ENCODE measurements at regions not wholly inside any gene's neighbourhood (a gene's known extent, or its start where the extent isn't known, plus 50 kb on each side); places are given as distances from the start of the nearest gene placed in this dataset.

DNA sequence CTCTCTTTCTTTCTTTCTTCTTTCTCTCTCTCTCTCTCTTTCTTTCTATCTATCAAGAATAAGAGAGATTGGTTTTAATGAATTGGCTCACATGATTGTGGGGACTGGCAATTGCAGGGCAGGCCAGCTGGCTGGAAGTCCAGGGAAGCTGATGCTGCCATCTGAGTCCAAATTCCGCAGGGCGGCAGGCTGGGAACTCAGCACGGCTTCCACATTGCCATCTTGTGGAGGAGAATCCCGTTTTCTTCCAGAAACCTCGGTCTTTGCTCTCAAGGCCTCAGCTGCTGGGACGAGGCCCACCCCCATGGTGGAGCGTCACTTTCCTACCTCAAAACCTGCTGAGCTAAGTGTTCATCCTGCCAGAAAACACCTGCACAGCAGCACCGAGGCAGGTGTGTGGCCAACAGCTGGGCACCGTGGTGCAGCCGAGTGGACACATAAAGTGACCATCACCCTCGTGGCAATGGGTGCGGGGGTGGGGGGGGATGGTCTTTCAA lies 58.8 kb upstream of the SLCO4A1 start:
- no peak for DNase-seq

- no peak for DNase-seq
Measured at GRCh38 chr20:62584671-62585460, 57.4 kb upstream of the SLCO4A1 start.

- no peak for DNase-seq
Measured at GRCh38 chr20:62585461-62585970, 56.8 kb upstream of the SLCO4A1 start.

- DNase-seq = no peak
Measured at GRCh38 chr20:62586799-62587198, 55.5 kb upstream of the SLCO4A1 start.

DNA sequence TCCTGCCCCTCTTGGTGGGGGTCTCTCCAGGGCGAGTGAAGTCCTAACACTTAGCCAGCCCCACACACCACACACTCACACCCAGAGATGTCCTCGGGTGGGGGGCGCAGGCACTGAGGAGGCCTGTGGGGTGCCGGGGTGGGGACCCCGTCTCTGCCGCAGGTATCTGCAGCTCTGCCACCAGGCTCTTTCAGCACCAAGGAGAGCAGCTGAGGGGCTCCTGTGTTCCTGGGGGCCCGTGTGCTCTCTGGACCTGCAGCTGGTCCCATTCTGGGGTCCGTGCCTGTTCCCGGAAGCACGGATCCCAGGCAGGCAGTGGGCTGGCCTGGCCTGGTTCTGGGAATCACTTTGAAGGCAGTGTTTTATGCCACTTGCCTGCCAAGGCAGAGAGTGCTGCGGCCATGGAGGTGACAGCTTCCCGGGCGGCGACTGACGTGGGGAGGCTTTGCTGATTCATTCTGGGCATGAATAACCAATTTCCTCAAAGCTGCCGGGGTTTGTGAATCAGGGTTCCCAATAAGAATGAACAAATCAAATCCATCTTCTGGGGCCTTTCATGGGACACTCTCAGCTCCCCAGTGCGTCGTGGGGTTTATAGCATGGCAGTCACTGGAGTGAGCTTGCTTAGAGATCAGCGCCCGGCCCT lies 54.4 kb upstream of the SLCO4A1 start:
- no peak for DNase-seq

DNA sequence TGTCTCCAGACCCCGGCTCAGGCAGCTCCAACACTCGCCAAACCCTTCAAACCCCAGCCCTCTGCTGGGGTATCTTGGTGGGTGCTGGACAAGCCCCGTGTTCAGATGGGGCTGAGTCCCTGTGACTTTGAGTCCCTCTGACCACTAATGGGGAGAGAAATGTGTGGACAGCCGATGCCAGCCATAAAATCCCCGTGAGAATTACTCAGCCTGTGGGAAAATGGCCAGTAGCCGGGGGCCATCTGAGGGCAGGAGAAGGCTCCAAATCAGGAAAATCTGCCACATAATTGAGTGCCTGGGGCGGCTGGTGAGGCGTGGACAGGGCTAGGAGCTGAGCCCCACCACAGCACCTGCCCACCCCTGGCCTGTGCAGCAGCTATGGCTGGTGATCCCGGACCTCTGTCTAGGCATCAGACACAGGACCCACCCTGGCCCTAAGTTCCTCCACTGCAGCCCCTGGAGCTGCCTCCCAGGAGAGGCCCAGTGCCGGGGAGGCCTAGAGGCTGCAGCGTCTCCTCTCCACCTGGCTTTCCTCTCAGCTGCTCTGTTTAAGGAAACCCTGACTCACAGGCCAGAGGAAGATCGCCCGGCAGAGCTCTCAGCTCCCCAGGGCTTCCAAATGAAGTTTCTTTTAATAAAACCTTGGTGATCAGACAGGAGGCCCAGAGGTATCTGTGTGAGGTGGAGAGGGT lies 53.7 kb upstream of the SLCO4A1 start:
- DNase-seq = no peak

- DNase-seq = no peak
Measured at GRCh38 chr20:62589150-62589498, 53.2 kb upstream of the SLCO4A1 start.

GRCh38 chr20:62589720-62590119 lies 52.6 kb upstream of the SLCO4A1 start:
- DNase-seq = no peak

DNA sequence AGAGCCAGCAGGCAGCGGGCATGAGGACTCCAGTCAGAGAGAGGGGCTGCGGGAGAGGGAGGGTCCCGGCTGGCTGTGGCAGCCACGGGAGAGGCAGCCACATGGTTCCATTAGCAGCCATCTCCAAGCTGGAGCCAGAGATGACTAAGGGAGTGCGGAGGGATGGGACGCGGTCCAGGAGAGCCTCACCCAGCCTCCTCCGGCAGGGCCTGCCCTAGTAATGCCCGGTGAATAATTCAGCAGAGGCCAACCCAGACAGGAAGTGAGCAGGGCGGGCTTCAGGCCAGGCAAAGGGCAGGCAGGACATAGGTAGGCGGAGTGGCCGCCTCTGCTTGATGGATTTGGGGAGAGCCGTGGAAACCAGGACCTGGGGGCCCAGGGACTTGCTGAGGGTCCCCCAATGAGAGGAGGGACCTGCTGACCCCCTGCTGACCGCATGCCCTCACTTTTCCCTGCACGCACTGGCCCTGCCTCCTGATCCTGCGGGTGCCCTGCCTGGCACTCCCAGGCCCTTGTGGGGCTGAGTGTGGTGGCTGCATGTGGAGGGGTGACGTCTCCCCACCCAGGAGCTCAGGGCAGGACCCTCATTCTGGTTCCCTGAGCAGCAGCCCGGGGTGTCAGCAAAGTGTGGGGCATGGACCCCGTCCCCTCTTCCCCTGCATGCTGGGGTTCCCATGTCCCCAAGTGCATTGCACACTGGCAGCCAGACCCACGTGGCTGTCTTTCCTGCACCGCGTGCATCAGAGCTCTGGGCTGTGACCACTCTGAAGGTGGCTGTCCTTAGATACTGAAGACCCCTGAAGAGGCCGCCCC lies 51.8 kb upstream of the SLCO4A1 start:
- no peak for DNase-seq

GRCh38 chr20:62591122-62591468 lies 51.2 kb upstream of the SLCO4A1 start:
- DNase-seq = no peak

- DNase-seq = no peak
Measured at GRCh38 chr20:62591591-62591990, 50.7 kb upstream of the SLCO4A1 start.
